ENCODE measurements at regions not wholly inside any gene's neighbourhood (a gene's known extent, or its start where the extent isn't known, plus 50 kb on each side); places are given as distances from the start of the nearest gene placed in this dataset.

GRCh38 chrX:4830880-4831557 is 1117.6 kb upstream of the PRKX start:
- no peak overlapping the region for H2AFZ ChIP-seq (ENCODE audit: low read depth, low read length)
- H3K27me3 ChIP-seq (ENCODE audit: control insufficient read depth in 2 of 2, insufficient read depth in 2 of 2, low read length in 2 of 2): no peaks in the 10 kb centered on the region
- TF ChIP-seq HMBOX1 (IDR thresholded peaks at IDR 0.05): no peak
- CTCF ChIA-PET (ENCODE audit: low intra/inter-chr PET ratio): no interaction called here
- no peak overlapping the region for H3K27ac ChIP-seq (ENCODE audit: extremely low read depth, low read depth, low read length)
- H3K9ac ChIP-seq (ENCODE audit: insufficient read depth in 1 of 2, low read depth in 2 of 2, low read length in 2 of 2): no peak overlapping the region
- no TSS peak for BruUV-seq (replicated peaks)
- DNase-seq (ENCODE audit: extremely low read depth in 1 of 4, low spot score in 3 of 4): no peak
- H3K9me1 ChIP-seq (ENCODE audit: control insufficient read depth, insufficient read depth, low read length): no peaks in the 10 kb centered on the region
- intact Hi-C loops (cut with micrococcal nuclease): no loop called here
- in situ Hi-C loops (cut with MboI): no loop called here
- H3K4me2 ChIP-seq (ENCODE audit: insufficient read depth, low read length): no peak overlapping the region
- no peak for FAIRE-seq
- 4% methylated on average over 9 of the region's 9 CpGs for WGBS (ENCODE audit: insufficient coverage, low coverage, missing lambda C conversion rate)
- H3K9me3 ChIP-seq (replicated peaks; ENCODE audit: control insufficient read depth, insufficient read depth, low read depth, low read length): no peaks in the 10 kb centered on the region
- no peaks in the 10 kb centered on the region for H3K79me2 ChIP-seq (ENCODE audit: control insufficient read depth, insufficient read depth, low read length)
- POLR2A ChIA-PET: no interaction called here
- no peaks in the 10 kb centered on the region for H4K20me1 ChIP-seq (replicated peaks; ENCODE audit: control insufficient read depth, insufficient read depth, low read length)
- no peaks in the 10 kb centered on the region for H3K36me3 ChIP-seq (ENCODE audit: control insufficient read depth, insufficient read depth, low read length)
- no peaks in the 10 kb centered on the region for H3K4me1 ChIP-seq (replicated peaks in 1 of 2; ENCODE audit: control insufficient read depth in 2 of 2, insufficient read depth in 2 of 2, low read length in 2 of 2)
- no peak for ATAC-seq
- H3K4me3 ChIP-seq: no peak overlapping the region

GRCh38 chrX:4825550-4825949 is 1112.1 kb upstream of the PRKX start:
- ChIA-PET POLR2A (no interaction called here), CTCF (ENCODE audit: low intra/inter-chr PET ratio) (interaction anchor here (0.6 kb wide), 1 partner anchor 69 kb away, joined by 5 read pairs; no protein-coding TSS in a partner anchor)
- no peak for DNase-seq (ENCODE audit: extremely low read depth in 1 of 4, low spot score in 3 of 4)
- Histone ChIP-seq H2AFZ (ENCODE audit: low read depth, low read length) (no peak overlapping the region), H3K4me1 (replicated peaks in 1 of 2; ENCODE audit: control insufficient read depth in 2 of 2, insufficient read depth in 2 of 2, low read length in 2 of 2) (no peaks in the 10 kb centered on the region), H3K27ac (ENCODE audit: extremely low read depth, low read depth, low read length) (no peak overlapping the region), H3K79me2 (ENCODE audit: control insufficient read depth, insufficient read depth, low read length) (no peaks in the 10 kb centered on the region), H4K20me1 (replicated peaks; ENCODE audit: control insufficient read depth, insufficient read depth, low read length) (no peaks in the 10 kb centered on the region), H3K27me3 (ENCODE audit: control insufficient read depth in 2 of 2, insufficient read depth in 2 of 2, low read length in 2 of 2) (no peaks in the 10 kb centered on the region), H3K9me3 (replicated peaks; ENCODE audit: control insufficient read depth, insufficient read depth, low read depth, low read length) (no peaks in the 10 kb centered on the region), H3K9ac (ENCODE audit: insufficient read depth in 1 of 2, low read depth in 2 of 2, low read length in 2 of 2) (no peak overlapping the region), H3K36me3 (ENCODE audit: control insufficient read depth, insufficient read depth, low read length) (no peaks in the 10 kb centered on the region), H3K9me1 (ENCODE audit: control insufficient read depth, insufficient read depth, low read length) (no peaks in the 10 kb centered on the region), H3K4me2 (ENCODE audit: insufficient read depth, low read length) (no peak overlapping the region), H3K4me3 (no peak overlapping the region)
- no peak for FAIRE-seq
- TF ChIP-seq PATZ1 (CRISPR knock-in tag; IDR thresholded peaks at IDR 0.05; ENCODE audit: borderline replicate concordance) (no peak), U2AF1 (optimal IDR thresholded peaks at IDR 0.05; ENCODE audit: low read depth, low read length) (no peak), ETV5 (CRISPR knock-in tag; IDR thresholded peaks at IDR 0.05; ENCODE audit: low read depth) (no peak)
- WGBS (ENCODE audit: insufficient coverage, low coverage, missing lambda C conversion rate): 0% methylated on average over 3 of the region's 3 CpGs
- in situ Hi-C loops (cut with MboI) (no loop called here), intact Hi-C loops (cut with micrococcal nuclease) (no loop called here)
- no peak for ATAC-seq
- no TSS peak for BruUV-seq (replicated peaks)
